GM12874 (cell line): ENCODE measurements at regions not wholly inside any gene's neighbourhood (a gene's known extent, or its start where the extent isn't known, plus 50 kb on each side); places are given as distances from the start of the nearest gene placed in this dataset.

Experiments
- CTCF ChIP-seq: IDR thresholded peaks from 2 replicates; pipeline ENCODE4 v1.5.1; 2011; ENCODE audit warnings: low read depth, mild to moderate bottlenecking, control low read depth, low read length, moderate library complexity; ENCODE audit not compliant: insufficient read depth

DNA sequence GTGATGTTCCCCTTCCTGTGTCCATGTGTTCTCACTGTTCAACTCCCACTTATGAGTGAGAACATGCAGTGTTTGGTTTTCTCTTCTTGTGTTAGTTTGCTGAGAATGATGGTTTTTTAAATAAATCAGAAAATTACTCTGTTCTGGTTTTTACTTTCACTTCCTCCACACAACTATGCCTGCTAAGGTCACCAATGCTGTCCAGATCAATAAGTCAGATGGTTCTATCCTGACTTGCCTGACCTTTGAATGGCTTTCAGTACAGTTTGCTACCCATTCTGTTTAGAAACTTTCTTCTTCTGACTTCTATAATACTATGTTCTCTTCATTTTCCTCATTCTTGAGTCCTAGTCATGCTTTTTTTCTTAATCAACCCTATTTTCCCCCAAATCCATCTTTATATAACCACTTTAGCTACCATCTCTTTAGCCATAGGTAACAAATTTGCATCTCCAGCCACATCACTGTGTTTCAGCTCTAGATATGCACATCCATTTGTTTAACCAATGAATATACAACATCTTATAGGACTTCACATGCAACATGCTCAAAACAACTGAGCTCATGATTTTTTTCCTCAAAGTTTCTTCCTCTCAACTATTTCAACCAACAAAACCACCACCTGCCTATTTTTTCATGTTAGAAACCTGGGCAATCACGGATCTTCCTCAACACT lies 58.8 kb upstream of the SLC38A11 start:
- TF ChIP-seq CTCF: no peak

DNA sequence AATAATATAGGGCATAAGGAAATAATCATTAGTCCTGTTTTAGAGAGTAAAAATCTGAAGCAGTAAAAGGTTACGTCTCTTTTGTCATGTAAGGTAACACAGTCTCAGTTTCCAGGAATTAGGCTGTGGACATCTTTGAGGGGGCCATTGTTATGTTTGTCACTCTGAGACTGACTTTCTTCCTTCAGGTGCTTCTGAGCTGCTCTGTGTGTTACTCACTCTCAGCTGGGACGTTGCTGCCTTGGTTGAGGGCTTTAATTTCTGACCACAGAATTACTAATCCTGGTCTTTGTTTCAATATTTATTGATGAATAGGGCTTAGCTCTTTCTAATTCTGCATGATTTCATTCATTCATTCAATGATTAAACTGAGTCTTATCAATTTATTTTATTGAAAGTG lies 55.9 kb upstream of the SLC38A11 start:
- no peak for TF ChIP-seq CTCF

GRCh38 chr2:165010556-165010955 lies 55.2 kb upstream of the SLC38A11 start:
- no peak for TF ChIP-seq CTCF

- no peak for TF ChIP-seq CTCF
These were observed 54.1 kb upstream of the SLC38A11 start for GRCh38 chr2:165009466-165009865.

DNA sequence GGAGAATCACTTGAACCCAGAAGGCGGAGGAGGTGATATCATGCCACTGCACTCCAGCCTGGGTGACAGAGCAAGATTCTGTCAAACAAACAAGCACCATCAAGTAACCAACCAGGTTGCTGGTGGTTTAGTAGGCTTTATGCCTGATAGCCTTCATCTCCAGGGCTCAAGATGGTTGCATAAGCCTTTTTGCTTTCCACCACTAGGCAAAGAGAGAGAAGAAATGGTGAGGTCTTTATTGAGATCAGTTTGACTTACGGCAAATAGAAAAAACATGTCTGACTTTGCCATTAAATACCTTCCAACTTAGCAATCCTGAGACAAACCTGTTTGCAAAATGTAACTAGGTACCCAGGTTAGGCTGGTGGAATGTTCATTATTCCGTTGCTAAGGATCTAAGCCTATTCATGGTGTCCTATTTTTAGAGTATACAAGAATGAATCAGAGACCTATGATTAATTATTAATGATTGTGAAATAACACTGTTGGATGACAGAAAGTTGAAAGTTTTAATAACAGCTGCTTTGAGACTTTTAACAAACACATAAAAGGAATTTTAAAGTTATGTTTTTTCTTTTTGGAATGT lies 53.5 kb upstream of the SLC38A11 start:
- TF ChIP-seq CTCF: no peak

GRCh38 chr2:165007161-165007744 lies 51.9 kb upstream of the SLC38A11 start:
- TF ChIP-seq CTCF: no peak
